Right lobe of liver (tissue), 4 donors: ENCODE measurements at regions not wholly inside any gene's neighbourhood (a gene's known extent, or its start where the extent isn't known, plus 50 kb on each side); places are given as distances from the start of the nearest gene placed in this dataset.
"Not testable (repeated sequence)": the region's sequence is repeated elsewhere in the genome, so short reads cannot be mapped to it uniquely, and the experiment has no call there.

ENCODE experiments used
- POLR2A ChIP-seq: fragments of 450-650 bp; IDR thresholded peaks from one replicate; pipeline ENCODE4 v1.6.1; 2017; ENCODE audit warnings: antibody characterized with exemption, mild to moderate bottlenecking
- TF ChIP-seq, protein P1 (sequence below), 4 donors: fragments of 200-600 bp in 3 of 4; fragments of 450-650 bp in 1 of 4; IDR thresholded peaks; one replicate each; pipeline versions ENCODE4 v1.5.1 to v1.8.0; 2016 to 2022; ENCODE audit warnings: antibody characterized with exemption in 4 of 4, mild to moderate bottlenecking in 2 of 4
- donor health status: DM: no; HTN: no; CAD: no.
- donor health status: DM: no; HTN: no; CAD: no.
- donor health status: DM: no; HTN: yes; CAD: no.

DNA sequence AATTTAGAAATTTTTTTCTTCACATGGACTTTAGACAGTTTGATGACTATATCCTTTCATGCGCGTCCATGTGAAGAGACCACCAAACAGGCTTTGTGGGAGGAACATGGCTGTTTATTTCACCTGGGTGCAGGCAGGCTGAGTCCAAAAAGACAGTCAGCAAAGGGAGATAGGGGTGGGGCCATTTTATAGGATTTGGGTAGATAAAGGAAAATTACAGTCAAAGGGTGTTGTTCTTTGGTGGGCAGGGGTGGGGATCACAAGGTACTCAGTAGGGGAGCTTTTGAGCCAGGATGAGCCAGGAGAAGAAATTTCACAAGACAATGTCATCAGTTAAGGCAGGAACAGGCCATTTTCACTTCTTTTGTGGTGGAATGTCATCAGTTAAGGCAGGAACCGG, 781.5 kb upstream of the SGO1 start:
- TF ChIP-seq, protein P1, sequence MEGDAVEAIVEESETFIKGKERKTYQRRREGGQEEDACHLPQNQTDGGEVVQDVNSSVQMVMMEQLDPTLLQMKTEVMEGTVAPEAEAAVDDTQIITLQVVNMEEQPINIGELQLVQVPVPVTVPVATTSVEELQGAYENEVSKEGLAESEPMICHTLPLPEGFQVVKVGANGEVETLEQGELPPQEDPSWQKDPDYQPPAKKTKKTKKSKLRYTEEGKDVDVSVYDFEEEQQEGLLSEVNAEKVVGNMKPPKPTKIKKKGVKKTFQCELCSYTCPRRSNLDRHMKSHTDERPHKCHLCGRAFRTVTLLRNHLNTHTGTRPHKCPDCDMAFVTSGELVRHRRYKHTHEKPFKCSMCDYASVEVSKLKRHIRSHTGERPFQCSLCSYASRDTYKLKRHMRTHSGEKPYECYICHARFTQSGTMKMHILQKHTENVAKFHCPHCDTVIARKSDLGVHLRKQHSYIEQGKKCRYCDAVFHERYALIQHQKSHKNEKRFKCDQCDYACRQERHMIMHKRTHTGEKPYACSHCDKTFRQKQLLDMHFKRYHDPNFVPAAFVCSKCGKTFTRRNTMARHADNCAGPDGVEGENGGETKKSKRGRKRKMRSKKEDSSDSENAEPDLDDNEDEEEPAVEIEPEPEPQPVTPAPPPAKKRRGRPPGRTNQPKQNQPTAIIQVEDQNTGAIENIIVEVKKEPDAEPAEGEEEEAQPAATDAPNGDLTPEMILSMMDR (IDR thresholded peaks at IDR 0.05) = not testable (repeated sequence)
- TF ChIP-seq POLR2A = not testable (repeated sequence)
